Glutamatergic neuron (in vitro differentiated cells): ENCODE measurements at regions not wholly inside any gene's neighbourhood (a gene's known extent, or its start where the extent isn't known, plus 50 kb on each side); places are given as distances from the start of the nearest gene placed in this dataset.

Experiments used
- DNase-seq: peaks from one replicate; pipeline ENCODE4 v3.0.0; 2022
- H3K27ac Mint-ChIP-seq: one replicate; pipeline ENCODE4 v1.8.0; 2020; ENCODE audit warnings: mild to moderate bottlenecking, mixed read lengths, inconsistent platforms; ENCODE audit not compliant: unreplicated experiment
- H3K27me3 Mint-ChIP-seq: one replicate; pipeline ENCODE4 v1.8.0; 2020; ENCODE audit warnings: mild to moderate bottlenecking, moderate library complexity, mixed read lengths, inconsistent platforms; ENCODE audit not compliant: unreplicated experiment
- H3K36me3 Mint-ChIP-seq: one replicate; pipeline ENCODE4 v1.8.0; 2020; ENCODE audit warnings: mild to moderate bottlenecking, mixed read lengths, inconsistent platforms; ENCODE audit not compliant: unreplicated experiment
- H3K4me1 Mint-ChIP-seq: one replicate; pipeline ENCODE4 v1.8.0; 2020; ENCODE audit warnings: mild to moderate bottlenecking, low read depth, mixed read lengths, inconsistent platforms; ENCODE audit not compliant: unreplicated experiment
- H3K4me3 Mint-ChIP-seq: one replicate; pipeline ENCODE4 v1.8.0; 2020; ENCODE audit warnings: mild to moderate bottlenecking, mixed read lengths, inconsistent platforms; ENCODE audit not compliant: unreplicated experiment
- H3K9me3 Mint-ChIP-seq: one replicate; pipeline ENCODE4 v1.8.0; 2020; ENCODE audit warnings: mild to moderate bottlenecking, moderate library complexity, mixed read lengths, inconsistent platforms; ENCODE audit not compliant: unreplicated experiment
- CTCF ChIP-seq: fragments of 200-600 bp; sonication (generic); IDR thresholded peaks from one replicate; pipeline ENCODE4 v1.5.0; 2021; ENCODE audit not compliant: partially characterized antibody, unreplicated experiment

- no peak for DNase-seq
Observed at GRCh38 chr11:22037505-22037904, 155.4 kb upstream of the ANO5 start.

GRCh38 chr11:22041039-22041438, 151.8 kb upstream of the ANO5 start:
- no peaks in the 10 kb centered on the region for H3K4me1 Mint-ChIP-seq
- TF ChIP-seq CTCF = no peak
- no peaks in the 10 kb centered on the region for H3K36me3 Mint-ChIP-seq
- H3K27ac Mint-ChIP-seq = no peak overlapping the region
- H3K9me3 Mint-ChIP-seq = no peaks in the 10 kb centered on the region
- H3K27me3 Mint-ChIP-seq = no peaks in the 10 kb centered on the region
- no peak overlapping the region for H3K4me3 Mint-ChIP-seq
- no peak for DNase-seq

More at GRCh38 chr11:22037505-22037904, 155.4 kb upstream of the ANO5 start:
- H3K9me3 Mint-ChIP-seq = no peaks in the 10 kb centered on the region
- no peak overlapping the region for H3K27ac Mint-ChIP-seq
- H3K4me1 Mint-ChIP-seq = no peaks in the 10 kb centered on the region
- H3K4me3 Mint-ChIP-seq = no peak overlapping the region
- TF ChIP-seq CTCF = no peak
- H3K36me3 Mint-ChIP-seq = no peaks in the 10 kb centered on the region
- no peaks in the 10 kb centered on the region for H3K27me3 Mint-ChIP-seq

GRCh38 chr11:22042081-22042480, 150.8 kb upstream of the ANO5 start:
- Mint-ChIP-seq H3K4me3 (no peak overlapping the region), H3K27me3 (no peaks in the 10 kb centered on the region), H3K9me3 (no peaks in the 10 kb centered on the region), H3K27ac (no peak overlapping the region), H3K36me3 (no peaks in the 10 kb centered on the region), H3K4me1 (no peaks in the 10 kb centered on the region)
- DNase-seq = no peak
- no peak for TF ChIP-seq CTCF

GRCh38 chr11:22044126-22044525, 148.8 kb upstream of the ANO5 start:
- no peak for TF ChIP-seq CTCF
- no peaks in the 10 kb centered on the region for H3K27me3 Mint-ChIP-seq
- H3K27ac Mint-ChIP-seq = no peak overlapping the region
- H3K4me3 Mint-ChIP-seq = no peak overlapping the region
- H3K36me3 Mint-ChIP-seq = no peaks in the 10 kb centered on the region
- no peaks in the 10 kb centered on the region for H3K4me1 Mint-ChIP-seq
- no peak for DNase-seq
- H3K9me3 Mint-ChIP-seq = no peaks in the 10 kb centered on the region

- H3K4me3 Mint-ChIP-seq = no peak overlapping the region
- TF ChIP-seq CTCF = no peak
- no peak for DNase-seq
- H3K36me3 Mint-ChIP-seq = no peaks in the 10 kb centered on the region
- H3K9me3 Mint-ChIP-seq = no peaks in the 10 kb centered on the region
- H3K27ac Mint-ChIP-seq = no peak overlapping the region
- H3K27me3 Mint-ChIP-seq = no peaks in the 10 kb centered on the region
- no peaks in the 10 kb centered on the region for H3K4me1 Mint-ChIP-seq
Observed at GRCh38 chr11:22049276-22049675, 143.6 kb upstream of the ANO5 start.
